NCI-H1436 treated with DMSO at 0.1 percent for 48 hours (cell line): ENCODE measurements at regions not wholly inside any gene's neighbourhood (a gene's known extent, or its start where the extent isn't known, plus 50 kb on each side); places are given as distances from the start of the nearest gene placed in this dataset.

Experiments
- DNase-seq: peaks from one replicate; lab custom pipeline; 2025; lab: John Stamatoyannopoulos, UW

DNA sequence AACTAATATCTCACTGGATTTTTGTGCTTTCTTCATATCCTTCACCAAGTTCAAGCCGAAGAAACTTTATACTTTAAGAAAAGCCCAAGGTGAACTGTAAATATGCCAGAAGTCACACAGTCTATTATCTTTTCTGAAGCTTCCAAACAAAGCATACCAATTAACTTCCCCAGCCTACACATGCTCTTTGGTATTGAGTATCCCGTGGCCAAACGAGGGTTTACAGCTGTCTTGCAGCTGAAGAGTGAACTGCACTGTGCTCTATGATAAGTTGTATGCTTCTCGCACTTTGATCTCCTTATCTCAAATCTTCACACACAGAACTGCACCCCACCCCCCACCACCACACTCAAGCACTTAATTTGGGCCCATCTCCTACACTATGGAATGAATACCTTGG is 215.6 kb upstream of the VEPH1 start:
- no peak for DNase-seq

GRCh38 chr3:157713101-157713500 is 209.9 kb upstream of the VEPH1 start:
- DNase-seq = no peak

DNA sequence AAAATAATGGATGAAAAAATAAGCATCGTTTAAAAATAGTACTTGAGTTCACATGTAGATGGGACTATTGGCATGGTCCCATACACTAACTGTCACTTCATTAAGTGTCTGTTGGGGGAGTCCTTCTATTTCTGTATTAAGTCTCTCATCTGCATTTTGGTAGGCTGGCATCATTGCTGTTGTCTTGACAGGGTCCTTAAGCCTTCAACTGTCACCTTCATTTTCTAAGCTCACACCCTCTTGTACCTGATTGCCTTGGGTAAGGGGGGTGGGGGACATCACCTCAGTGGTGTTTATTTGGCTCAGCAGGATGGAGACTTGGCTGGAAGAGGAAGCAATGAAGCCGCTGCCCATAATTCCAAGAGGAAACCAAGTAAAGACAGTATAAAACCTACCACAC is 202.0 kb upstream of the VEPH1 start:
- no peak for DNase-seq

- no peak for DNase-seq
Observed at GRCh38 chr3:157700405-157700804, 197.2 kb upstream of the VEPH1 start.

GRCh38 chr3:157695586-157695985 is 192.4 kb upstream of the VEPH1 start:
- DNase-seq = no peak

DNA sequence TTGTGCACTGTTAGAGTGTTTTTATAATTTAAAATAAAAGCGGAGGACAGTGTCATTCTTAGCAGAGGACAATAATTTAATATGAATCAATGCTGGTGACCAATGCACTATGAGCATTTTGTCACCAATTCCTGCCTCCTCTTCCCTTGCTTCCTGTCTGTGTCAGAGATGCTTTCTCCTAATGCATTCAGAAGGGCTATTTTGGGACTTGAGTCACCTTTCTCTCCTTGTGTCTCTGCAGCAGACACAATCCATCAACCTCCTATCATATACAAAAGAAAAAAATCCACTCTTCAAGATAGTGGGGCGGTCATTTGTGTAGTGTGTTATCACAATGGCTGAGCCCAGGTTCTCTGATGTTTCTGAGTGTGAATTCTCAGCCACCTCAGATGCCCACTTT is 191.9 kb upstream of the VEPH1 start:
- DNase-seq = no peak

- no peak for DNase-seq
Observed at GRCh38 chr3:157693762-157694161, 190.5 kb upstream of the VEPH1 start.

DNA sequence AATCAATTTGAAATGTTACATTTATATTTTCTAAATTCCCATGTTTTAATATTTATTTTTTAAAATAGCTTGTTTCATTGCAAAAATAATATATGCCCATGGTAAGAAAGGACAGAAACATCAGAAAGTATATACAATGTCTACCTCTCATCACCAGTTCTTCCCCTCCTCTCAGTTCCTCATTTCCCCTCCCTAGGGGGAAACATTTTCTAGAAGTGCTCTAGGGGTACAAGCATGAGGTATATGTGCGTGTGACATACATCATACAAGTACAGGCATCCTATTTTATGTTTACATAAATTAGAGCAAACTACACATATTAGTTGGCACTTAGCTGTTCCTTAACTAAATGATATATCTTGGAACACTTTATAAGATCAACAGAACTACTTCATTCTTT is 189.3 kb upstream of the VEPH1 start:
- DNase-seq = no peak

- DNase-seq = no peak
Observed at GRCh38 chr3:157683668-157684067, 180.5 kb upstream of the VEPH1 start.

DNA sequence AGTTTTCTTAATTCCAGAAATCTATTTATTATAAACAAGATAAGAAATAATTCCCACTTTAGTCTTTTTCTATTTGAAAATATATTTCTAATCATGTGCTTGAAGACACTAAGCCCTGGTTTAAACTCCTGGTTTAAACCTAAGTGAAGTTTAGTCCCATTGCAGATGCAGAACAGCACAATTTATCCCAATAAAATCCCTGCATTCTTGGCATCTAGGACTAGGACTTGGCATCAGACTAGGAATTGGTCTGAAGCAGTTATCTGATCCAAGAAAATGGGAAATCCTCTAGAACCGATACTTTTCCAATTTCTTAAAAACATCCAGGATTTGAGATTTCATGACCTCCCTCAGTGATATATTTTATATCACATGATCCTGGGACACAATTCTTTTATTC is 168.8 kb upstream of the VEPH1 start:
- no peak for DNase-seq

- no peak for DNase-seq
Observed at GRCh38 chr3:157671656-157672055, 168.4 kb upstream of the VEPH1 start.

DNA sequence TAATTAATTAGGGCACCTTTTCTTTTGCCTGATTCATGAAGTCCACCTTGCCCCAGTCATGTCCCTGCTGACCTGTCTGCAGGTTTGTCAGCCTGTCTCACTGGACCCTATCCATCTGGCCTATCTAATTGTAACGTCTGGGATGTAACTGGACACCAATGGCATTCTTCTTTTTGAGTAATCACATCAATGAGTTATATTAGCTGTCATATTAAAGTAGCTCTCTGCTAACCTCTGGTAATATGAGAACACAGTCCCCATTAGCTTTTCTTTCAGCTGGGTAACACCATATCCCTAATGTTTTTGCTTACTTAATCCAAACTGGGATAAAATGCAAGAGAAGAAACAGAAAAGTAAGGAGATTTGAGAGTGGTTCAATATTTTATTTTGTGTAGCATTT is 166.2 kb upstream of the VEPH1 start:
- DNase-seq = no peak

- DNase-seq = no peak
Observed at GRCh38 chr3:157667493-157667892, 164.3 kb upstream of the VEPH1 start.

DNA sequence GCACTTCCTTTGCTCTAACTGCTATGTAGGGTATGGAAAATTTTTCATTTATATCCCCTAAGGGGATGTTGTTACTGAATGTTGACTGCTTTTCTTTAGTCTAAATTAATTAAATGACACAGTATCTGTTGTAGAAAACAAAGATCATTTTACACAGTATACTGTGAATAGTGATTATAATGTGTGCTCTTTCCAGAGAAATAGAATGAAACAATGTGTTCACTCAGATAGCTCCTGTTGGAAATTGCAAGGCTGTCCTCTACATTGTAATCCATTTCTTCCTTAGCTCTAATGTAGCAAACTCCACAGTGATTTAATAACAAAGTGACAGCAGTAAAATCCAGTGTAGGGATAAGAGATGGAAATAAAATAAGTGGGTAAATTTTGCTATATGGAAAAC is 159.0 kb upstream of the VEPH1 start:
- DNase-seq = no peak

DNA sequence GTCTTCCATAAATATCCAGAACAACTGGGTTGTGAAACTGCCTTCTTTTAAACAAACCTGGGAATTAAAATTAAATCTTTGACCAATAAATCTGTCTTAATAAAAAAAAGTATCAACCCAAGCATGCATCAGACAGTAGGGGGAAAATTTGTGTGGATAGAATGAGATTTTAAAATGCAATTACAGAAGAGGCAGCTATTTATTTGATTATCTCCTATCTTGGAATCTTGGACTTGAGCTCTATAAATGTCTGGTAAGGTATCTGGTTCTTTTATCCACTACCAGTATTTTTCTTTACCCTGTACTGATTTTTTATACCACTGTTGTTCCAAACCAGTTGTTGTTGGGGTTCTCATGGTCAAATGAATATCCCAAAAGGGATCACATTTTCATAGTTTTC is 157.6 kb upstream of the VEPH1 start:
- no peak for DNase-seq

DNA sequence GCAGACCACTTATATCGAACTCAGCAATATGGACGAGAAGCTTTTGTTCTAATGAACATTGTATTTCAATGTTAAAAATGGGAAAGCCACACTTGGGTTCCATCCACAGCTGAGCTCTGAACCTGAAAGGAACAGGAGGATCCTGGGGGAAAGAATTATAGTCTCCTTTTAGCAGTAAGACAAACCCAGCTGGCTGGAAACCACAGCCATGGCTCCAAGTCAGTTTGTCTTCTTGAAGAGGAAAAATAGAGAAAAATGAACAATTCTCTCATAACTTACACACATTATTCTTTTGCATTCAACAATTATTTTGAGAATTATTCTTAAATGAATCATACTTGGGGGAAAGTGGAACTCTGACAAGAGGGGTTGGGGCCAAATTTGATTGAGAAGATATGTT is 149.2 kb upstream of the VEPH1 start:
- no peak for DNase-seq

GRCh38 chr3:157650699-157651098 is 147.5 kb upstream of the VEPH1 start:
- DNase-seq = no peak

GRCh38 chr3:157650172-157650571 is 147.0 kb upstream of the VEPH1 start:
- DNase-seq = no peak

GRCh38 chr3:157649511-157649910 is 146.3 kb upstream of the VEPH1 start:
- DNase-seq = no peak

DNA sequence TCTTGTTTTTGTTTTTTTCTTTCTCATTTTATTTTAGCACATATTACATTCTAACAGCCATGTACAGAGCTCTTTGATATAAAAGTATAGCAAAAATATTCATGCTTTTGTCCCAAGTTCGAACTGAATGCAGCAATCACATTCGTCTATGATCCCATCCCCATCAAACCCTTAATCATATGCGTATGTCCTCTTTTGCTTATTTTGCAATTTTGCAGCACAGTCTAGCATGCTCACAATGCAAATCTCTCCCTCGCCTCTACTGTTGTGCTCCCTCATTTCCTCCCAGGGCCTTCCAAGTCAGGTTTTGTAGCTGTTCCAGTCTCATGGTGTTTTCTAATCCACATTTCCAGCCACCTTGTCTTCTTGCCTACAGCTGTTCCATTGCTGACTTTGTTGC is 144.6 kb upstream of the VEPH1 start:
- no peak for DNase-seq

DNA sequence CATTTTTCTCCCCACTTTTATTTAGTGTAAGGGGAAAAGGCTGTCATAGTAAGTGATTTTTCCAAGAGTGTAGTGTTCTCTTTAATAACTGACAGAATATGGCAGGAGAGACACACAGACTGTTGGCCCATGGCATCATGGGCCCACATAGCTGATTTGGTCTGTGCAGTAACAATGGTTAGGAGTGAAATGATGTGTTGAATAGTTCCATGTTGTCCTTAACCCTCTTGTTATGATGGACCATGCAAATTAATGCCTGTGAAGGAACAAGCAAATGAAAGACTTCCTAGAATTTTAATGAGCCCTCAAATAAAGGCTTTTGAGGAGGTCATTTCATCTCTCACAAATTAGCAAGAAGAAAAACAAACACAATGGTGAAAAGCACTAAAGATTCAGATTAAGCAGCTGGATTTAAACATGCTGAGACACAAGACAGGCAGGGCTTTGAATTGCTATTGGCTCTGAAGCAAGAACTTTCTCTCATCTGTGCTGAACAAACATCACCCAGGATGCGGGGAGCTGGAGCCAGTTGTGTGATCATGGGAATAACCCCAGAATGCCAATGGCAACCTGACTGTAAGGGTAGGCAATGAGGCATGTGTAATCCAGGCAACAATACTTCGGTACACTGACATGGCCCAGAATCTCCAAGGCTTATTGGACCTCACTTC is 136.7 kb upstream of the VEPH1 start:
- DNase-seq = no peak

DNA sequence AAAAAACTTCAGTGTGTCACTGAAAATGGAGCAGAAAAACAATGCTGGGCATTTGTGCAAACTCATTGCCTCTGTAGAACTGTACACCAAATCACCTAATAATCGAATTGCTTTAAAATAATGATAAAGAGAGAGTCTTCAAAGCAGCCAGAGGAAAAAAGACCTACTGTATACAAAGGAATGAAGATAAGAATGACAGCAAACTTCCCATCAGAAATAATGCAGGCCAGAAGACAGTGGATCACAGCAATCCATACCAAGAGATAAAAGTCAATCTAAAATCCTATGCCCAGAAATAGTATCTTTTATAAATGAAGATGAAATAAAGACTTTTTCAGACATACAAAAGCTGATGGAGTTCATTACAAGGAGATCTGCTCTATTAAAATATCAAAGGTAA is 134.7 kb upstream of the VEPH1 start:
- no peak for DNase-seq

DNA sequence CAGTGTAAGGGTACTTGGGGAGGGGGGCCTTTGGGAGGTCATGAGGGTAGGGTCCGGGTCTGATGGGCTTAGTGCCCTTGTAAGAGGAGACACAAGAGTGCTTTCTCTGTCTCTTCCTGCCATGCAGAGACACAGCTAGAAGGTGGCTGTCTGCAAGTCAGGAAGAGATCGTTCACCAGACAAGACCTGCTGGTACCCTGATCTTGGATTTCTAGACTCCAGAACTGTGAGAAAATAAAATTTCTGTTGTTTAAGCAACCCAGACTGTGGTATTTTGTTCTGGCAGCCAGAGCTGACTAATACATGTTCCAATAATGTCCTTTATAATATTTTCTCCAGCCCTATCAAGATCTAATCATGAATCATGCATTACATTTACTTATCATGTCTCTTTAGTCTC is 130.0 kb upstream of the VEPH1 start:
- no peak for DNase-seq

DNA sequence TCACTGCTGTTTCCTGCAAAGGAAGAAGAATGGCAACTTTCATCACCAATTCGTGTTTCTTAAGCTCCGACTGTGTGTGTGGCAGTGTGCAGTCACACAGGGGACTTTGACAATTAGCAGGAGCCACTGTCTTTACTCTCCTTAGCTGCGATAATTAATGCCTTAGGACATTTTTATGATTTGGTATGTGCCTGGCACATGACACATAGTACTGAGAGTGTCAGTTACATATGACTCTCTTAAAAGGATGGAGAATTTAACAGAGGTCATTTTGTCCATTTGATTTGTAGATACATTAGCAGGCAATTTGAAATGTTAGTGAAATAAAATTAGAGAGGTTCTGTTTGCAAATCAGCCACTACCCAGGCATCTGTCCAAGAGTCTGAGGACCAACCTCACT is 128.9 kb upstream of the VEPH1 start:
- no peak for DNase-seq

- DNase-seq = no peak
Observed at GRCh38 chr3:157631478-157631877, 128.3 kb upstream of the VEPH1 start.
